ENCODE measurements at regions not wholly inside any gene's neighbourhood (a gene's known extent, or its start where the extent isn't known, plus 50 kb on each side); places are given as distances from the start of the nearest gene placed in this dataset.

- DNase-seq: no peak
Measured at GRCh38 chr12:112559784-112560183, 141.0 kb downstream of the PTPN11 start.

GRCh38 chr12:112564160-112564784, 145.5 kb downstream of the PTPN11 start:
- no peak for DNase-seq

- DNase-seq: no peak
Measured at GRCh38 chr12:112568641-112569040, 149.9 kb downstream of the PTPN11 start.

GRCh38 chr12:112570096-112570495, 151.3 kb downstream of the PTPN11 start:
- no peak for DNase-seq

- no peak for DNase-seq
Measured at GRCh38 chr12:112573141-112573540, 154.4 kb downstream of the PTPN11 start.

- no peak for DNase-seq
Measured at GRCh38 chr12:112574896-112575558, 156.3 kb downstream of the PTPN11 start.

- DNase-seq: no peak
Measured at GRCh38 chr12:112575559-112576067, 156.9 kb downstream of the PTPN11 start.

- DNase-seq: no peak
Measured at GRCh38 chr12:112577473-112578329, 159.0 kb downstream of the PTPN11 start.

- no peak for DNase-seq
Measured at GRCh38 chr12:112584266-112584722, 165.5 kb downstream of the PTPN11 start.

- DNase-seq: no peak
Measured at GRCh38 chr12:112586148-112586783, 167.5 kb downstream of the PTPN11 start.

- DNase-seq: no peak
Measured at GRCh38 chr12:112589275-112589674, 170.5 kb downstream of the PTPN11 start.

GRCh38 chr12:112590281-112590680, 171.5 kb downstream of the PTPN11 start:
- DNase-seq: no peak

GRCh38 chr12:112591488-112591887, 172.7 kb downstream of the PTPN11 start:
- DNase-seq: no peak

- DNase-seq: no peak
Measured at GRCh38 chr12:112595410-112595809, 176.7 kb downstream of the PTPN11 start.

GRCh38 chr12:112597986-112598385, 179.2 kb downstream of the PTPN11 start:
- no peak for DNase-seq

GRCh38 chr12:112598626-112599025, 179.9 kb downstream of the PTPN11 start:
- DNase-seq: no peak

GRCh38 chr12:112599871-112600270, 181.1 kb downstream of the PTPN11 start:
- no peak for DNase-seq

GRCh38 chr12:112602150-112602549, 183.4 kb downstream of the PTPN11 start:
- no peak for DNase-seq

GRCh38 chr12:112606611-112607365, 184.8 kb upstream of the RPH3A start:
- no peak for DNase-seq

GRCh38 chr12:112607427-112607826, 184.1 kb upstream of the RPH3A start:
- no peak for DNase-seq

- no peak for DNase-seq
Measured at GRCh38 chr12:112611908-112612307, 179.6 kb upstream of the RPH3A start.

- DNase-seq: no peak
Measured at GRCh38 chr12:112615196-112615595, 176.4 kb upstream of the RPH3A start.

All from fibroblast of skin of right quadriceps (primary cell).